Neuron (in vitro differentiated cells): ENCODE measurements at regions not wholly inside any gene's neighbourhood (a gene's known extent, or its start where the extent isn't known, plus 50 kb on each side); places are given as distances from the start of the nearest gene placed in this dataset.

Experiments
- H2AFZ ChIP-seq: one replicate; pipeline ENCODE4 v1.6.1; 2013; ENCODE audit warnings: low read depth, mild to moderate bottlenecking, inconsistent platforms, low read length, moderate library complexity
- H3K27me3 ChIP-seq: one replicate; pipeline ENCODE4 v1.6.1; 2013; ENCODE audit warnings: low read length; ENCODE audit not compliant: insufficient read depth
- H3K36me3 ChIP-seq: one replicate; pipeline ENCODE4 v1.6.1; 2013; ENCODE audit warnings: low read length; ENCODE audit not compliant: insufficient read depth
- H3K4me1 ChIP-seq: one replicate; pipeline ENCODE4 v1.6.1; 2013; ENCODE audit warnings: low read length; ENCODE audit not compliant: insufficient read depth
- H3K4me3 ChIP-seq: 2 replicates; pipeline ENCODE4 v1.5.1; 2013; ENCODE audit warnings: mild to moderate bottlenecking, low read length, moderate library complexity
- H3K9me3 ChIP-seq: one replicate; pipeline ENCODE4 v1.6.1; 2013; ENCODE audit warnings: low read length

GRCh38 chr14:65934070-65934435, 521.5 kb downstream of the FUT8 start:
- H3K4me1 ChIP-seq: no peaks in the 10 kb centered on the region
- H3K9me3 ChIP-seq: no peaks in the 10 kb centered on the region
- no peaks in the 10 kb centered on the region for H3K27me3 ChIP-seq
- no peaks in the 10 kb centered on the region for H3K36me3 ChIP-seq
- H2AFZ ChIP-seq: no peak overlapping the region
- no peak overlapping the region for H3K4me3 ChIP-seq

GRCh38 chr14:65936342-65936975, 523.9 kb downstream of the FUT8 start:
- no peaks in the 10 kb centered on the region for H3K27me3 ChIP-seq
- H3K9me3 ChIP-seq: no peaks in the 10 kb centered on the region
- no peak overlapping the region for H2AFZ ChIP-seq
- H3K4me3 ChIP-seq: no peak overlapping the region
- H3K4me1 ChIP-seq: peaks cover 5% of the 10 kb centered on the region
- H3K36me3 ChIP-seq: no peaks in the 10 kb centered on the region

GRCh38 chr14:65937079-65937959, 524.8 kb downstream of the FUT8 start:
- Histone ChIP-seq H3K4me3 (no peak overlapping the region), H3K36me3 (no peaks in the 10 kb centered on the region), H2AFZ (no peak overlapping the region), H3K9me3 (no peaks in the 10 kb centered on the region), H3K27me3 (no peaks in the 10 kb centered on the region), H3K4me1 (peaks cover 5% of the 10 kb centered on the region)

GRCh38 chr14:65937960-65938316, 525.4 kb downstream of the FUT8 start:
- Histone ChIP-seq H3K36me3 (no peaks in the 10 kb centered on the region), H3K4me1 (peaks cover 5% of the 10 kb centered on the region), H3K9me3 (no peaks in the 10 kb centered on the region), H3K27me3 (no peaks in the 10 kb centered on the region), H3K4me3 (no peak overlapping the region), H2AFZ (no peak overlapping the region)

- H3K36me3 ChIP-seq: no peaks in the 10 kb centered on the region
Observed at GRCh38 chr14:65938738-65939137, 526.2 kb downstream of the FUT8 start.

GRCh38 chr14:65939184-65939583, 526.7 kb downstream of the FUT8 start:
- Histone ChIP-seq H3K4me1 (peaks cover 5% of the 10 kb centered on the region), H2AFZ (no peak overlapping the region), H3K4me3 (no peak overlapping the region)

More at GRCh38 chr14:65938738-65939137, 526.2 kb downstream of the FUT8 start:
- Histone ChIP-seq H3K4me3 (no peak overlapping the region), H3K4me1 (peaks cover 5% of the 10 kb centered on the region), H3K9me3 (no peaks in the 10 kb centered on the region), H2AFZ (no peak overlapping the region), H3K27me3 (no peaks in the 10 kb centered on the region)

GRCh38 chr14:65940056-65940735, 527.7 kb downstream of the FUT8 start:
- Histone ChIP-seq H3K4me1 (peaks cover 5% of the 10 kb centered on the region), H3K9me3 (no peaks in the 10 kb centered on the region), H2AFZ (no peak overlapping the region), H3K36me3 (no peaks in the 10 kb centered on the region), H3K27me3 (no peaks in the 10 kb centered on the region), H3K4me3 (no peak overlapping the region)

More at GRCh38 chr14:65939184-65939583, 526.7 kb downstream of the FUT8 start:
- H3K9me3 ChIP-seq: no peaks in the 10 kb centered on the region
- no peaks in the 10 kb centered on the region for H3K36me3 ChIP-seq
- H3K27me3 ChIP-seq: no peaks in the 10 kb centered on the region

- Histone ChIP-seq H2AFZ (no peak overlapping the region), H3K27me3 (no peaks in the 10 kb centered on the region), H3K36me3 (no peaks in the 10 kb centered on the region), H3K4me3 (no peak overlapping the region), H3K9me3 (no peaks in the 10 kb centered on the region), H3K4me1 (peaks cover 5% of the 10 kb centered on the region)
Observed at GRCh38 chr14:65941091-65941490, 528.6 kb downstream of the FUT8 start.

- no peak overlapping the region for H3K4me3 ChIP-seq
- H3K4me1 ChIP-seq: peaks cover 5% of the 10 kb centered on the region
- no peaks in the 10 kb centered on the region for H3K36me3 ChIP-seq
- no peaks in the 10 kb centered on the region for H3K27me3 ChIP-seq
- H2AFZ ChIP-seq: no peak overlapping the region
- H3K9me3 ChIP-seq: no peaks in the 10 kb centered on the region
Observed at GRCh38 chr14:65943150-65943549, 530.6 kb downstream of the FUT8 start.

- Histone ChIP-seq H2AFZ (no peak overlapping the region), H3K27me3 (no peaks in the 10 kb centered on the region), H3K9me3 (no peaks in the 10 kb centered on the region), H3K36me3 (no peaks in the 10 kb centered on the region), H3K4me3 (no peak overlapping the region), H3K4me1 (peaks cover 5% of the 10 kb centered on the region)
Observed at GRCh38 chr14:65943916-65944410, 531.4 kb downstream of the FUT8 start.

- Histone ChIP-seq H3K36me3 (no peaks in the 10 kb centered on the region), H3K4me1 (peaks cover 1% of the 10 kb centered on the region), H2AFZ (no peak overlapping the region), H3K9me3 (no peaks in the 10 kb centered on the region), H3K27me3 (no peaks in the 10 kb centered on the region), H3K4me3 (no peak overlapping the region)
Observed at GRCh38 chr14:65945327-65945726, 532.8 kb downstream of the FUT8 start.

GRCh38 chr14:65946494-65946893, 534.0 kb downstream of the FUT8 start:
- Histone ChIP-seq H3K27me3 (no peaks in the 10 kb centered on the region), H2AFZ (no peak overlapping the region), H3K4me3 (no peak overlapping the region), H3K4me1 (no peaks in the 10 kb centered on the region), H3K9me3 (no peaks in the 10 kb centered on the region), H3K36me3 (no peaks in the 10 kb centered on the region)

- Histone ChIP-seq H3K9me3 (no peaks in the 10 kb centered on the region), H3K4me1 (no peaks in the 10 kb centered on the region), H3K36me3 (no peaks in the 10 kb centered on the region), H3K4me3 (no peak overlapping the region), H2AFZ (no peak overlapping the region), H3K27me3 (no peaks in the 10 kb centered on the region)
Observed at GRCh38 chr14:65948302-65948701, 535.8 kb downstream of the FUT8 start.
